Activated CD8-positive, alpha-beta T cell treated with anti-CD3 and anti-CD28 coated beads, Interleukin-2, amount 10 ng/mL, durations not matched to agents 7 days and 5 days (primary cell): ENCODE measurements at regions not wholly inside any gene's neighbourhood (a gene's known extent, or its start where the extent isn't known, plus 50 kb on each side); places are given as distances from the start of the nearest gene placed in this dataset.

Experiments used
- ATAC-seq: fragments of 150-1000 bp; cut with Tn5 transposase; one replicate; pipeline ENCODE4 v1.10.0; 2021; ENCODE audit warnings: moderate library complexity
- CTCF ChIA-PET: fragments of 350-600 bp; sonication (Branson Sonifier 250); formaldehyde crosslinking; loops from one replicate; lab custom pipeline; 2021; ENCODE audit warnings: antibody characterized with exemption; lab: Charles Lee
- POLR2A ChIA-PET: fragments of 350-600 bp; sonication (Branson Sonifier 250); formaldehyde crosslinking; loops from one replicate; lab custom pipeline; 2021; ENCODE audit warnings: antibody characterized with exemption; lab: Charles Lee
- DNase-seq: peaks from one replicate; pipeline ENCODE4 v3.0.0-alpha.2; 2020
- H3K27ac Mint-ChIP-seq: one replicate; pipeline ENCODE4 v1.8.0; 2021; ENCODE audit warnings: mild to moderate bottlenecking, mixed read lengths
- H3K27me3 Mint-ChIP-seq: one replicate; pipeline ENCODE4 v1.8.0; 2021; ENCODE audit warnings: low read depth, mixed read lengths
- H3K36me3 Mint-ChIP-seq: one replicate; pipeline ENCODE4 v1.8.0; 2021; ENCODE audit warnings: low read depth, mixed read lengths
- H3K4me1 Mint-ChIP-seq: one replicate; pipeline ENCODE4 v1.8.0; 2021; ENCODE audit warnings: low read depth, mixed read lengths
- H3K4me3 Mint-ChIP-seq: one replicate; pipeline ENCODE4 v1.8.0; 2021; ENCODE audit warnings: mild to moderate bottlenecking, mixed read lengths
- H3K9me3 Mint-ChIP-seq: one replicate; pipeline ENCODE4 v1.8.0; 2022; ENCODE audit warnings: mixed read lengths; ENCODE audit not compliant: insufficient read depth

- H3K4me3 Mint-ChIP-seq: no peak overlapping the region
- H3K27ac Mint-ChIP-seq: no peak overlapping the region
- peaks cover 2% of the 10 kb centered on the region for H3K4me1 Mint-ChIP-seq
- H3K27me3 Mint-ChIP-seq: no peaks in the 10 kb centered on the region
- ATAC-seq (no peak), DNase-seq (no peak)
- ChIA-PET POLR2A (no interaction called here), CTCF (no interaction called here)
- H3K36me3 Mint-ChIP-seq: no peaks in the 10 kb centered on the region
- H3K9me3 Mint-ChIP-seq: peaks cover 7% of the 10 kb centered on the region
Observed at GRCh38 chr17:77025781-77026180, 115.0 kb upstream of the SEC14L1 start.

GRCh38 chr17:77027271-77027889 lies 113.4 kb upstream of the SEC14L1 start:
- no peaks in the 10 kb centered on the region for H3K36me3 Mint-ChIP-seq
- ATAC-seq (no peak), DNase-seq (no peak)
- no peak overlapping the region for H3K4me3 Mint-ChIP-seq
- POLR2A ChIA-PET: no interaction called here
- CTCF ChIA-PET: no interaction called here
- H3K27me3 Mint-ChIP-seq: no peaks in the 10 kb centered on the region
- peaks cover 2% of the 10 kb centered on the region for H3K4me1 Mint-ChIP-seq
- peaks cover 7% of the 10 kb centered on the region for H3K9me3 Mint-ChIP-seq
- H3K27ac Mint-ChIP-seq: no peak overlapping the region

- Mint-ChIP-seq H3K36me3 (no peaks in the 10 kb centered on the region), H3K4me1 (peaks cover 2% of the 10 kb centered on the region), H3K27ac (no peak overlapping the region), H3K4me3 (no peak overlapping the region), H3K9me3 (peaks cover 7% of the 10 kb centered on the region), H3K27me3 (no peaks in the 10 kb centered on the region)
- POLR2A ChIA-PET: no interaction called here
- no peak for DNase-seq
- CTCF ChIA-PET: no interaction called here
- no peak for ATAC-seq
Observed at GRCh38 chr17:77028900-77029299, 111.9 kb upstream of the SEC14L1 start.

- no peak overlapping the region for H3K4me3 Mint-ChIP-seq
- DNase-seq (no peak), ATAC-seq (no peak)
- H3K9me3 Mint-ChIP-seq: no peaks in the 10 kb centered on the region
- peaks cover 17% of the 10 kb centered on the region for H3K27me3 Mint-ChIP-seq
- ChIA-PET POLR2A (no interaction called here), CTCF (no interaction called here)
- no peaks in the 10 kb centered on the region for H3K36me3 Mint-ChIP-seq
- no peak overlapping the region for H3K27ac Mint-ChIP-seq
- H3K4me1 Mint-ChIP-seq: no peaks in the 10 kb centered on the region
Observed at GRCh38 chr17:77032929-77033328, 107.8 kb upstream of the SEC14L1 start.

GRCh38 chr17:77033892-77034404 lies 106.8 kb upstream of the SEC14L1 start:
- no peak for ATAC-seq
- peaks cover 17% of the 10 kb centered on the region for H3K27me3 Mint-ChIP-seq
- H3K27ac Mint-ChIP-seq: no peak overlapping the region
- H3K4me1 Mint-ChIP-seq: no peaks in the 10 kb centered on the region
- no peaks in the 10 kb centered on the region for H3K36me3 Mint-ChIP-seq
- CTCF ChIA-PET: no interaction called here
- POLR2A ChIA-PET: no interaction called here
- H3K9me3 Mint-ChIP-seq: no peaks in the 10 kb centered on the region
- no peak for DNase-seq
- H3K4me3 Mint-ChIP-seq: no peak overlapping the region

- ChIA-PET CTCF (no interaction called here), POLR2A (no interaction called here)
- Mint-ChIP-seq H3K4me1 (no peaks in the 10 kb centered on the region), H3K27ac (no peak overlapping the region), H3K4me3 (no peak overlapping the region), H3K9me3 (no peaks in the 10 kb centered on the region), H3K36me3 (no peaks in the 10 kb centered on the region), H3K27me3 (peaks cover 22% of the 10 kb centered on the region)
- DNase-seq: no peak
- no peak for ATAC-seq
Observed at GRCh38 chr17:77034677-77035424, 105.9 kb upstream of the SEC14L1 start.

- Mint-ChIP-seq H3K27me3 (peaks cover 22% of the 10 kb centered on the region), H3K4me1 (no peaks in the 10 kb centered on the region), H3K4me3 (no peak overlapping the region), H3K9me3 (no peaks in the 10 kb centered on the region), H3K36me3 (no peaks in the 10 kb centered on the region), H3K27ac (no peak overlapping the region)
- ChIA-PET POLR2A (no interaction called here), CTCF (no interaction called here)
- ATAC-seq (no peak), DNase-seq (no peak)
Observed at GRCh38 chr17:77035526-77035925, 105.2 kb upstream of the SEC14L1 start.

GRCh38 chr17:77036136-77036840 lies 104.5 kb upstream of the SEC14L1 start:
- Mint-ChIP-seq H3K27ac (no peak overlapping the region), H3K4me1 (no peaks in the 10 kb centered on the region), H3K36me3 (no peaks in the 10 kb centered on the region), H3K27me3 (peaks cover 22% of the 10 kb centered on the region), H3K4me3 (no peak overlapping the region), H3K9me3 (no peaks in the 10 kb centered on the region)
- no peak for DNase-seq
- no peak for ATAC-seq
- CTCF ChIA-PET: interaction anchor here (2.4 kb wide), 1 partner anchor 20 kb away, joined by 8 read pairs; no protein-coding TSS in a partner anchor
- POLR2A ChIA-PET: no interaction called here

- CTCF ChIA-PET: interaction anchor here (1.7 to 2.4 kb wide), 2 partner anchors 20 to 25 kb away, joined by 5 to 8 read pairs; no protein-coding TSS in a partner anchor
- ATAC-seq: no peak
Observed at GRCh38 chr17:77036841-77037381, 103.9 kb upstream of the SEC14L1 start.

GRCh38 chr17:77037943-77038342 lies 102.8 kb upstream of the SEC14L1 start:
- H3K9me3 Mint-ChIP-seq: no peaks in the 10 kb centered on the region
- no peaks in the 10 kb centered on the region for H3K4me1 Mint-ChIP-seq
- no peak overlapping the region for H3K27ac Mint-ChIP-seq
- ChIA-PET POLR2A (no interaction called here), CTCF (interaction anchor here (0.8 to 2.4 kb wide), 4 partner anchors 19 to 170 kb away, joined by 4 to 8 read pairs (median 4); partner anchors contain the start of gene MGAT5B)
- H3K27me3 Mint-ChIP-seq: peaks cover 22% of the 10 kb centered on the region
- ATAC-seq: no peak
- H3K36me3 Mint-ChIP-seq: no peaks in the 10 kb centered on the region
- DNase-seq: no peak
- H3K4me3 Mint-ChIP-seq: no peak overlapping the region

More at GRCh38 chr17:77036841-77037381, 103.9 kb upstream of the SEC14L1 start:
- no peak overlapping the region for H3K4me3 Mint-ChIP-seq
- POLR2A ChIA-PET: interaction anchor here (0.7 kb wide), 1 partner anchor 181 kb away, joined by 4 read pairs; no protein-coding TSS in a partner anchor
- H3K9me3 Mint-ChIP-seq: no peaks in the 10 kb centered on the region
- peaks cover 22% of the 10 kb centered on the region for H3K27me3 Mint-ChIP-seq
- no peak for DNase-seq
- H3K27ac Mint-ChIP-seq: no peak overlapping the region
- H3K36me3 Mint-ChIP-seq: no peaks in the 10 kb centered on the region
- no peaks in the 10 kb centered on the region for H3K4me1 Mint-ChIP-seq

- no peak overlapping the region for H3K27ac Mint-ChIP-seq
- POLR2A ChIA-PET: no interaction called here
Observed at GRCh38 chr17:77038884-77039555, 101.7 kb upstream of the SEC14L1 start.

More at GRCh38 chr17:77038884-77039555, 101.7 kb upstream of the SEC14L1 start:
- no peaks in the 10 kb centered on the region for H3K4me1 Mint-ChIP-seq
- H3K9me3 Mint-ChIP-seq: no peaks in the 10 kb centered on the region
- H3K36me3 Mint-ChIP-seq: no peaks in the 10 kb centered on the region
- DNase-seq (no peak), ATAC-seq (no peak)
- H3K4me3 Mint-ChIP-seq: no peak overlapping the region
- CTCF ChIA-PET: interaction anchor here (2.4 kb wide), 1 partner anchor 18 kb away, joined by 8 read pairs; no protein-coding TSS in a partner anchor
- peaks cover 22% of the 10 kb centered on the region for H3K27me3 Mint-ChIP-seq
